Tibial nerve (tissue), 4 donors: ENCODE measurements at regions not wholly inside any gene's neighbourhood (a gene's known extent, or its start where the extent isn't known, plus 50 kb on each side); places are given as distances from the start of the nearest gene placed in this dataset.

Source experiments
- CTCF ChIP-seq, 5 experiments: fragments of 200-600 bp in 3 of 5; fragments of 450-650 bp in 2 of 5; sonication (generic) in 3 of 5; IDR thresholded peaks; one replicate each; pipeline ENCODE4 v1.5.1; 2016 to 2019; ENCODE audit warnings: antibody characterized with exemption in 5 of 5, mild to moderate bottlenecking in 3 of 5, moderate library complexity in 2 of 5
- EP300 ChIP-seq, 2 donors: sonication (generic); formaldehyde crosslinking; IDR thresholded peaks; one replicate each; pipeline ENCODE4 v1.6.1; 2017; ENCODE audit warnings: antibody characterized with exemption in 2 of 2, mild to moderate bottlenecking in 1 of 2
- POLR2A ChIP-seq, 2 donors: fragments of 450-650 bp; IDR thresholded peaks; one replicate each; pipeline ENCODE4 v1.6.1; 2017; ENCODE audit warnings: antibody characterized with exemption in 2 of 2, mild to moderate bottlenecking in 2 of 2, moderate library complexity in 2 of 2

GRCh38 chr1:78301141-78301540 lies 189.6 kb upstream of the PTGFR start:
- TF ChIP-seq CTCF (IDR thresholded peaks at IDR 0.05) (no peak), POLR2A (IDR thresholded peaks at IDR 0.05) (no peak), EP300 (IDR thresholded peaks at IDR 0.05) (no peak)
